ENCODE measurements at regions not wholly inside any gene's neighbourhood (a gene's known extent, or its start where the extent isn't known, plus 50 kb on each side); places are given as distances from the start of the nearest gene placed in this dataset.

GRCh38 chr12:73973486-73973885 is 564.1 kb upstream of the ATXN7L3B start:
- TF ChIP-seq CTCF (conservative IDR thresholded peaks at IDR 0.05; ENCODE audit: low read depth in 2 of 2) (no peak), EZH2 (IDR thresholded peaks at IDR 0.05; ENCODE audit: low read depth, unreplicated experiment) (no peak), JUNB (IDR thresholded peaks at IDR 0.05; ENCODE audit: unreplicated experiment) (no peak), EZH2phosphoT487 (IDR thresholded peaks at IDR 0.05; ENCODE audit: unreplicated experiment) (no peak), POLR2AphosphoS5 (IDR thresholded peaks at IDR 0.05; ENCODE audit: low read depth) (no peak), NANOG (IDR thresholded peaks at IDR 0.05; ENCODE audit: borderline replicate concordance) (no peak), ZNF114 (CRISPR knock-in tag; IDR thresholded peaks at IDR 0.05) (no peak), ETS1 (IDR thresholded peaks at IDR 0.05) (no peak), REST (IDR thresholded peaks at IDR 0.05; ENCODE audit: unreplicated experiment) (no peak), CREB1 (CRISPR knock-in tag; IDR thresholded peaks at IDR 0.05; ENCODE audit: low read depth) (no peak)

Measured in GM23338 (cell line).